Activated T-cell treated with anti-CD3 and anti-CD28 coated beads for 4 hours (primary cell): ENCODE measurements at regions not wholly inside any gene's neighbourhood (a gene's known extent, or its start where the extent isn't known, plus 50 kb on each side); places are given as distances from the start of the nearest gene placed in this dataset.
"Not testable (repeated sequence)": the region's sequence is repeated elsewhere in the genome, so short reads cannot be mapped to it uniquely, and the experiment has no call there.

Source experiments
- DNase-seq: peaks from one replicate; pipeline ENCODE4 v3.0.0-alpha.2; 2020

GRCh38 chr5:94102849-94103248 lies 361.4 kb upstream of the POU5F2 start:
- no peak for DNase-seq

GRCh38 chr5:94097384-94097783 lies 356.0 kb upstream of the POU5F2 start:
- DNase-seq, result not testable (repeated sequence)

GRCh38 chr5:94094793-94095441 lies 353.5 kb upstream of the POU5F2 start:
- no peak for DNase-seq

GRCh38 chr5:94093300-94093699 lies 351.9 kb upstream of the POU5F2 start:
- no peak for DNase-seq

GRCh38 chr5:94086635-94087034 lies 345.2 kb upstream of the POU5F2 start:
- DNase-seq, result not testable (repeated sequence)

GRCh38 chr5:94086194-94086593 lies 344.8 kb upstream of the POU5F2 start:
- no peak for DNase-seq

- no peak for DNase-seq
Measured at GRCh38 chr5:94082405-94082804, 341.0 kb upstream of the POU5F2 start.

GRCh38 chr5:94081088-94081487 lies 339.7 kb upstream of the POU5F2 start:
- DNase-seq, result no peak

- DNase-seq, result no peak
Measured at GRCh38 chr5:94080390-94080789, 339.0 kb upstream of the POU5F2 start.

- no peak for DNase-seq
Measured at GRCh38 chr5:94072116-94072515, 330.7 kb upstream of the POU5F2 start.

GRCh38 chr5:94066437-94067207 lies 325.2 kb upstream of the POU5F2 start:
- DNase-seq, result no peak

- no peak for DNase-seq
Measured at GRCh38 chr5:94064025-94064424, 322.6 kb upstream of the POU5F2 start.

GRCh38 chr5:94057655-94058054 lies 316.3 kb upstream of the POU5F2 start:
- DNase-seq, result no peak

- no peak for DNase-seq
Measured at GRCh38 chr5:94057217-94057616, 315.8 kb upstream of the POU5F2 start.

- DNase-seq, result not testable (repeated sequence)
Measured at GRCh38 chr5:94049307-94049922, 308.0 kb upstream of the POU5F2 start.

- DNase-seq, result no peak
Measured at GRCh38 chr5:94045839-94046782, 304.7 kb upstream of the POU5F2 start.

- DNase-seq, result no peak
Measured at GRCh38 chr5:94043311-94043710, 301.9 kb upstream of the POU5F2 start.

- no peak for DNase-seq
Measured at GRCh38 chr5:94040591-94041148, 299.3 kb upstream of the POU5F2 start.

- no peak for DNase-seq
Measured at GRCh38 chr5:94039101-94039500, 297.7 kb upstream of the POU5F2 start.

- DNase-seq, result no peak
Measured at GRCh38 chr5:94031631-94032030, 290.2 kb upstream of the POU5F2 start.

GRCh38 chr5:94028001-94028400 lies 286.6 kb upstream of the POU5F2 start:
- no peak for DNase-seq

GRCh38 chr5:94027145-94027544 lies 285.7 kb upstream of the POU5F2 start:
- DNase-seq, result no peak
